K562 (cell line): ENCODE measurements at regions not wholly inside any gene's neighbourhood (a gene's known extent, or its start where the extent isn't known, plus 50 kb on each side); places are given as distances from the start of the nearest gene placed in this dataset.
"Not testable (repeated sequence)": the region's sequence is repeated elsewhere in the genome, so short reads cannot be mapped to it uniquely, and the experiment has no call there.

Source experiments
- ATAC-seq: fragments of 200-7000 bp; cut with Tn5 transposase; 3 replicates; pipeline ENCODE4 v1.9.1; 2020; ENCODE audit warnings: moderate library complexity
- BruUV-seq: library from RNA; stranded (reverse); fragments of 400-500 nt; replicated peaks from 2 replicates; lab custom pipeline; 2021; lab: Mats Ljungman, UMichigan
- CTCF ChIA-PET: fragments of 300-600 bp; formaldehyde crosslinking; extraction: SDS; loops from one replicate; lab custom pipeline; 2021; ENCODE audit warnings: low intra/inter-chr PET ratio; lab: Yijun Ruan, JAX
- POLR2A ChIA-PET: fragments of 300-600, 350-650 bp; sonication (Branson Sonifier 250); formaldehyde crosslinking; extraction: SDS; loops from one replicate; lab custom pipeline; 2021; ENCODE audit warnings: antibody characterized with exemption, inconsistent platforms; lab: Yijun Ruan, JAX
- DNase-seq, 4 experiments: peaks; one replicate each; pipeline versions ENCODE4 v3.0.0 to v3.0.0-alpha.2; 2011 to 2018; ENCODE audit warnings: low spot score in 3 of 4, mixed read lengths in 3 of 4; ENCODE audit errors: extremely low read depth in 1 of 4
- FAIRE-seq: peaks from 2 replicates; lab custom pipeline; 2011; peaks lifted over from hg19 to GRCh38; lab: Jason Lieb, UNC
- H2AFZ ChIP-seq: 2 replicates; pipeline ENCODE4 v1.6.0; 2011; ENCODE audit warnings: low read depth, low read length, control low read depth, inconsistent platforms
- H3K27ac ChIP-seq: fragments of 200-600 bp; 3 replicates; pipeline ENCODE4 v1.8.0; 2011; ENCODE audit warnings: low read depth, mild to moderate bottlenecking, control low read depth, inconsistent platforms, low read length, moderate library complexity, mixed read lengths; ENCODE audit errors: extremely low read depth
- H3K27me3 ChIP-seq, 2 experiments: fragments of 300-600 bp in 1 of 2; 2 replicates in 1 of 2; 3 replicates in 1 of 2; pipeline versions ENCODE4 v1.6.0 to v1.8.0; 2011; ENCODE audit warnings: inconsistent platforms in 2 of 2, low read length in 2 of 2, mild to moderate bottlenecking in 1 of 2, mixed read lengths in 1 of 2, moderate library complexity in 1 of 2; ENCODE audit not compliant: control insufficient read depth in 2 of 2, insufficient read depth in 2 of 2
- H3K36me3 ChIP-seq: fragments of 300-600 bp; 3 replicates; pipeline ENCODE4 v1.8.0; 2011; ENCODE audit warnings: mild to moderate bottlenecking, low read length, inconsistent platforms; ENCODE audit not compliant: control insufficient read depth, insufficient read depth
- H3K4me1 ChIP-seq, 2 experiments: fragments of 200-600 bp in 1 of 2; replicated peaks in 1 of 2; 2 replicates in 1 of 2; 3 replicates in 1 of 2; pipeline versions ENCODE4 v1.5.1 to v1.8.0; 2011; ENCODE audit warnings: inconsistent platforms in 2 of 2, low read length in 2 of 2, mild to moderate bottlenecking in 1 of 2, mixed read lengths in 1 of 2, moderate library complexity in 1 of 2; ENCODE audit not compliant: control insufficient read depth in 2 of 2, insufficient read depth in 2 of 2
- H3K4me2 ChIP-seq: 2 replicates; pipeline ENCODE4 v1.6.1; 2011; ENCODE audit warnings: low read length, control low read depth, inconsistent platforms, mixed read lengths; ENCODE audit not compliant: insufficient read depth
- H3K4me3 ChIP-seq: fragments of 200-600 bp; sonication (generic), shearing (Covaris generic); 2 replicates; pipeline ENCODE4 v1.5.1; 2016; ENCODE audit warnings: control low read depth, inconsistent platforms
- H3K79me2 ChIP-seq: fragments of 200-600 bp; 3 replicates; pipeline ENCODE4 v1.8.0; 2011; ENCODE audit warnings: low read length, inconsistent platforms; ENCODE audit not compliant: control insufficient read depth, insufficient read depth
- H3K9ac ChIP-seq, 2 experiments: 2 replicates each; pipeline versions ENCODE4 v1.6.0 to v1.6.1; 2011; ENCODE audit warnings: low read depth in 2 of 2, low read length in 2 of 2, control low read depth in 1 of 2, inconsistent platforms in 1 of 2, mild to moderate bottlenecking in 1 of 2, mixed read lengths in 1 of 2; ENCODE audit not compliant: insufficient read depth in 1 of 2
- H3K9me1 ChIP-seq: one replicate; pipeline ENCODE4 v1.6.0; 2011; ENCODE audit warnings: inconsistent platforms, mild to moderate bottlenecking, low read length, moderate library complexity; ENCODE audit not compliant: control insufficient read depth, insufficient read depth
- H3K9me3 ChIP-seq: replicated peaks from 2 replicates; pipeline ENCODE4 v1.5.1; 2011; ENCODE audit warnings: low read depth, low read length, inconsistent platforms; ENCODE audit not compliant: control insufficient read depth, insufficient read depth
- H4K20me1 ChIP-seq: replicated peaks from 2 replicates; pipeline ENCODE4 v1.6.1; 2011; ENCODE audit warnings: low read length, inconsistent platforms, mixed read lengths; ENCODE audit not compliant: control insufficient read depth, insufficient read depth
- BCLAF1 ChIP-seq, 2 experiments: fragments of 450-650 bp in 1 of 2; IDR thresholded peaks; 2 replicates each; pipeline ENCODE4 v1.6.1; 2011 to 2017; ENCODE audit warnings: low read depth in 2 of 2, antibody characterized with exemption in 1 of 2, borderline replicate concordance in 1 of 2, low read length in 1 of 2, mild to moderate bottlenecking in 1 of 2, mixed read lengths in 1 of 2; ENCODE audit not compliant: control insufficient read depth in 1 of 2
- CHAMP1 ChIP-seq: fragments of 450-650 bp; IDR thresholded peaks from 2 replicates; pipeline ENCODE4 v1.6.1; 2016; ENCODE audit warnings: mild to moderate bottlenecking
- ZBTB11 ChIP-seq, 3 experiments: fragments of 200-800 bp in 1 of 3; fragments of 250-450 bp in 1 of 3; fragments of 450-650 bp in 1 of 3; sonication (Bioruptor Pico) in 1 of 3; sonication (Bioruptor generic) in 1 of 3; formaldehyde crosslinking in 1 of 3; IDR thresholded peaks; 2 replicates each; pipeline versions ENCODE4 v1.6.1 to v1.8.0; 2016 to 2022; ENCODE audit warnings: mild to moderate bottlenecking in 2 of 3, missing genetic modification characterization in 2 of 3, missing compliant biosample characterization in 1 of 3, moderate library complexity in 1 of 3
- WGBS: fragments of 100-300 bp; shearing (Covaris generic); methylation state at CpG from one replicate; pipeline ENCODE4 v1.1.6; 2016; ENCODE audit warnings: low coverage, mixed read lengths; ENCODE audit not compliant: insufficient coverage; ENCODE audit errors: missing lambda C conversion rate; 5-methylcytosine and 5-hydroxymethylcytosine counted together
- in situ Hi-C: fragments of 300-500 bp; cut with MboI; formaldehyde crosslinking; loops from 4 replicates; pipeline ENCODE4 v1.15.0; 2018; ENCODE audit warnings: inconsistent platforms, mixed read lengths
- intact Hi-C: fragments of 100-400 bp; cut with micrococcal nuclease; formaldehyde crosslinking; loops from 2 replicates; pipeline ENCODE4 v1.14.2; 2022

- H3K9me3 ChIP-seq, ATAC-seq, H3K9me1 ChIP-seq, H4K20me1 ChIP-seq, BruUV-seq, DNase-seq, in situ Hi-C loops, H3K4me2 ChIP-seq, H3K27me3 ChIP-seq, POLR2A ChIA-PET, H3K4me3 ChIP-seq, H3K9ac ChIP-seq, H3K27ac ChIP-seq, H2AFZ ChIP-seq, H3K4me1 ChIP-seq, intact Hi-C loops, H3K36me3 ChIP-seq, CTCF ChIA-PET, FAIRE-seq, H3K79me2 ChIP-seq: not testable (repeated sequence)
- 0 out of 2 replicates have a peak, but pooled peaks have one; percentile 43 for TF ChIP-seq CHAMP1
- TF ChIP-seq ZBTB11 (CRISPR knock-in tag; IDR thresholded peaks at IDR 0.05), result peak in 1 of 3 experiments; percentile 82; a peak in 2 of 6 replicates
- TF ChIP-seq BCLAF1 (IDR thresholded peaks at IDR 0.05; ENCODE audit: borderline replicate concordance in 1 of 2, control insufficient read depth in 1 of 2, low read depth in 2 of 2, low read length in 1 of 2), result peak in 1 of 2 experiments; percentile 55; a peak in 1 of 4 replicates
- WGBS, result 90% methylated on average over 33 of the region's 92 CpGs
Measured at GRCh38 chr17:62137734-62138624, 72.9 kb upstream of the MED13 start.
